ENCODE measurements at regions not wholly inside any gene's neighbourhood (a gene's known extent, or its start where the extent isn't known, plus 50 kb on each side); places are given as distances from the start of the nearest gene placed in this dataset.

DNA sequence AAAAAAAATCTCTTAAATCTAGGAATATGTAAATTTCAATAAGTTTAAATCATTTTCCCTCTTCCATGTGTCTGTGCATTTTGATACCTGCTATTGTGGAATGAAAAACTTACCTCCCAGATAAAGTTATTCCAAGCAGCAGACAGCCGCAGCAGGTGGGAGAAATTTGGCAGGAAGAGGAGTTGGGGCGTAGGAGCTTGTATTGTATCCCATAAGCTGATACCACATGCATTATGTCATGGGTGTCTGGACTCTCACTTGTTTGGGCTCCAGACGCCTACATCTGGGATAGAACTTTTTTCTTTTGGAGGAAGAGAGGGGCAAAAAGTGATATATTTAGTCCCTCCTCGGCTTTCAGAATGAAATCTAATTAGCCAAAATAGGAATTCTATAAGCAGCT lies 59.3 kb upstream of the TCF4 start:
- no peak overlapping the region for H3K27ac ChIP-seq (ENCODE audit: low read length)
- intact Hi-C loops (cut with micrococcal nuclease; ENCODE audit: unreplicated experiment) (no loop called here), in situ Hi-C loops (cut with HindIII; ENCODE audit: low pct_unique_long_range_greater_than_20kb, low sequenced_read_pairs) (no loop called here)
- DNase-seq (ENCODE audit: low read depth, low spot score) (no peak), ATAC-seq (no peak)
- BruUV-seq (replicated peaks), result no TSS peak
- no peaks in the 10 kb centered on the region for H3K4me1 ChIP-seq (ENCODE audit: control insufficient read depth, insufficient read depth, low read length)
- POLR2A ChIA-PET, result no interaction called here
- H3K9me3 ChIP-seq (ENCODE audit: control insufficient read depth, insufficient read depth, low read depth, low read length), result no peaks in the 10 kb centered on the region
- TF ChIP-seq, protein P1, sequence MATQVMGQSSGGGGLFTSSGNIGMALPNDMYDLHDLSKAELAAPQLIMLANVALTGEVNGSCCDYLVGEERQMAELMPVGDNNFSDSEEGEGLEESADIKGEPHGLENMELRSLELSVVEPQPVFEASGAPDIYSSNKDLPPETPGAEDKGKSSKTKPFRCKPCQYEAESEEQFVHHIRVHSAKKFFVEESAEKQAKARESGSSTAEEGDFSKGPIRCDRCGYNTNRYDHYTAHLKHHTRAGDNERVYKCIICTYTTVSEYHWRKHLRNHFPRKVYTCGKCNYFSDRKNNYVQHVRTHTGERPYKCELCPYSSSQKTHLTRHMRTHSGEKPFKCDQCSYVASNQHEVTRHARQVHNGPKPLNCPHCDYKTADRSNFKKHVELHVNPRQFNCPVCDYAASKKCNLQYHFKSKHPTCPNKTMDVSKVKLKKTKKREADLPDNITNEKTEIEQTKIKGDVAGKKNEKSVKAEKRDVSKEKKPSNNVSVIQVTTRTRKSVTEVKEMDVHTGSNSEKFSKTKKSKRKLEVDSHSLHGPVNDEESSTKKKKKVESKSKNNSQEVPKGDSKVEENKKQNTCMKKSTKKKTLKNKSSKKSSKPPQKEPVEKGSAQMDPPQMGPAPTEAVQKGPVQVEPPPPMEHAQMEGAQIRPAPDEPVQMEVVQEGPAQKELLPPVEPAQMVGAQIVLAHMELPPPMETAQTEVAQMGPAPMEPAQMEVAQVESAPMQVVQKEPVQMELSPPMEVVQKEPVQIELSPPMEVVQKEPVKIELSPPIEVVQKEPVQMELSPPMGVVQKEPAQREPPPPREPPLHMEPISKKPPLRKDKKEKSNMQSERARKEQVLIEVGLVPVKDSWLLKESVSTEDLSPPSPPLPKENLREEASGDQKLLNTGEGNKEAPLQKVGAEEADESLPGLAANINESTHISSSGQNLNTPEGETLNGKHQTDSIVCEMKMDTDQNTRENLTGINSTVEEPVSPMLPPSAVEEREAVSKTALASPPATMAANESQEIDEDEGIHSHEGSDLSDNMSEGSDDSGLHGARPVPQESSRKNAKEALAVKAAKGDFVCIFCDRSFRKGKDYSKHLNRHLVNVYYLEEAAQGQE (IDR thresholded peaks at IDR 0.05; ENCODE audit: insufficient read depth in 1 of 2, low read depth in 2 of 2, low read length in 1 of 2), result no peak
- no peak for TF ChIP-seq TCF7L2 (IDR thresholded peaks at IDR 0.05; ENCODE audit: low read depth, low read length)
- TF ChIP-seq POLR2AphosphoS5 (IDR thresholded peaks at IDR 0.05; ENCODE audit: low read depth, low read length), result no peak
- no peak for TF ChIP-seq SIN3A (IDR thresholded peaks at IDR 0.05; ENCODE audit: borderline replicate concordance, insufficient read depth, low read depth, low read length)
- TF ChIP-seq, protein P2, sequence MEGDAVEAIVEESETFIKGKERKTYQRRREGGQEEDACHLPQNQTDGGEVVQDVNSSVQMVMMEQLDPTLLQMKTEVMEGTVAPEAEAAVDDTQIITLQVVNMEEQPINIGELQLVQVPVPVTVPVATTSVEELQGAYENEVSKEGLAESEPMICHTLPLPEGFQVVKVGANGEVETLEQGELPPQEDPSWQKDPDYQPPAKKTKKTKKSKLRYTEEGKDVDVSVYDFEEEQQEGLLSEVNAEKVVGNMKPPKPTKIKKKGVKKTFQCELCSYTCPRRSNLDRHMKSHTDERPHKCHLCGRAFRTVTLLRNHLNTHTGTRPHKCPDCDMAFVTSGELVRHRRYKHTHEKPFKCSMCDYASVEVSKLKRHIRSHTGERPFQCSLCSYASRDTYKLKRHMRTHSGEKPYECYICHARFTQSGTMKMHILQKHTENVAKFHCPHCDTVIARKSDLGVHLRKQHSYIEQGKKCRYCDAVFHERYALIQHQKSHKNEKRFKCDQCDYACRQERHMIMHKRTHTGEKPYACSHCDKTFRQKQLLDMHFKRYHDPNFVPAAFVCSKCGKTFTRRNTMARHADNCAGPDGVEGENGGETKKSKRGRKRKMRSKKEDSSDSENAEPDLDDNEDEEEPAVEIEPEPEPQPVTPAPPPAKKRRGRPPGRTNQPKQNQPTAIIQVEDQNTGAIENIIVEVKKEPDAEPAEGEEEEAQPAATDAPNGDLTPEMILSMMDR (IDR thresholded peaks at IDR 0.05), result no peak
- H3K4me3 ChIP-seq (ENCODE audit: low read depth in 2 of 2, low read length in 2 of 2), result no peak overlapping the region
- H3K36me3 ChIP-seq (ENCODE audit: control insufficient read depth, insufficient read depth, low read length), result no peaks in the 10 kb centered on the region
- no peaks in the 10 kb centered on the region for H3K27me3 ChIP-seq (ENCODE audit: control insufficient read depth, insufficient read depth, low read length)
- CTCF ChIA-PET, result no interaction called here

DNA sequence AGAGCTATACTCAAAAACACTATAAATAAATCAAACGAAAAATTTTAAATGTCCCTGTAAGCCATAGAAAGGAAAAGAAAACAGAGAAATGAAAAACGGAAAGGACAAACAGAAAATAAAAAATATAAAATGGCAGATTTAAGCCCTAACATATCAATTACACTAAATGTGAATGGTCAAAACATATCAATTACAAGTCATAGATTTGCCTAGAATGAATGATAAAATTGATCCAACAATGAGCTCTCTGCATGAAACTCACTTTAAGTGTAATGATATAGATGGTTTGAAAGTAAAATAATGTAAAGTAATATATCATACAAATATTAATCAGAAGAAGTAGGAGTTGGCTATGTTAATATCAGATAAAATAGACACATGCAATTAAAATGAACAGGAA lies 54.2 kb upstream of the TCF4 start:
- Histone ChIP-seq H3K27me3 (ENCODE audit: control insufficient read depth, insufficient read depth, low read length) (no peaks in the 10 kb centered on the region), H3K36me3 (ENCODE audit: control insufficient read depth, insufficient read depth, low read length) (no peaks in the 10 kb centered on the region), H3K4me1 (ENCODE audit: control insufficient read depth, insufficient read depth, low read length) (no peaks in the 10 kb centered on the region), H3K4me3 (ENCODE audit: low read depth in 2 of 2, low read length in 2 of 2) (no peak overlapping the region), H3K27ac (ENCODE audit: low read length) (no peak overlapping the region), H3K9me3 (ENCODE audit: control insufficient read depth, insufficient read depth, low read depth, low read length) (no peaks in the 10 kb centered on the region)
- in situ Hi-C loops (cut with HindIII; ENCODE audit: low pct_unique_long_range_greater_than_20kb, low sequenced_read_pairs) (no loop called here), intact Hi-C loops (cut with micrococcal nuclease; ENCODE audit: unreplicated experiment) (no loop called here)
- ChIA-PET CTCF (no interaction called here), POLR2A (no interaction called here)
- no peak for ATAC-seq
- no peak for DNase-seq (ENCODE audit: low read depth, low spot score)
- no peak for TF ChIP-seq TCF7L2 (IDR thresholded peaks at IDR 0.05; ENCODE audit: low read depth, low read length)
- TF ChIP-seq, protein P1 (IDR thresholded peaks at IDR 0.05; ENCODE audit: insufficient read depth in 1 of 2, low read depth in 2 of 2, low read length in 1 of 2), result no peak
- BruUV-seq (replicated peaks), result no TSS peak

Measured in Panc1 (cell line).